Smooth muscle cell (in vitro differentiated cells): ENCODE measurements at regions not wholly inside any gene's neighbourhood (a gene's known extent, or its start where the extent isn't known, plus 50 kb on each side); places are given as distances from the start of the nearest gene placed in this dataset.

Experiments
- DNase-seq: peaks from one replicate; lab custom pipeline; 2025; ENCODE audit not compliant: unreplicated experiment; lab: John Stamatoyannopoulos, UW
- H2AFZ ChIP-seq: fragments of 200-600 bp; sonication (generic); 2 replicates; pipeline ENCODE4 v1.6.0; 2016; ENCODE audit warnings: antibody characterized with exemption, low read depth, mild to moderate bottlenecking
- H3F3A ChIP-seq: fragments of 200-600 bp; sonication (generic); 2 replicates; pipeline ENCODE4 v1.6.0; 2017; ENCODE audit warnings: antibody characterized with exemption, low read depth
- H3K27ac ChIP-seq: fragments of 200-600 bp; sonication (generic); 2 replicates; pipeline ENCODE4 v1.5.1; 2016; ENCODE audit warnings: low read depth, mild to moderate bottlenecking
- H3K27me3 ChIP-seq: fragments of 200-600 bp; sonication (generic); 2 replicates; pipeline ENCODE4 v1.6.1; 2016; ENCODE audit warnings: low read depth, mild to moderate bottlenecking
- H3K36me3 ChIP-seq: fragments of 200-600 bp; sonication (generic); 2 replicates; pipeline ENCODE4 v1.5.1; 2016; ENCODE audit warnings: low read depth
- H3K4me1 ChIP-seq: fragments of 200-600 bp; sonication (generic); 2 replicates; pipeline ENCODE4 v1.5.1; 2016; ENCODE audit warnings: low read depth
- H3K4me2 ChIP-seq: fragments of 200-600 bp; sonication (generic); 2 replicates; pipeline ENCODE4 v1.6.0; 2016; ENCODE audit warnings: mild to moderate bottlenecking
- H3K4me3 ChIP-seq: fragments of 200-600 bp; sonication (generic); 2 replicates; pipeline ENCODE4 v1.5.1; 2016; ENCODE audit warnings: mild to moderate bottlenecking
- H3K79me2 ChIP-seq: fragments of 200-600 bp; sonication (generic); 2 replicates; pipeline ENCODE4 v1.6.0; 2016; ENCODE audit warnings: low read depth, mild to moderate bottlenecking
- H3K9ac ChIP-seq: fragments of 200-600 bp; sonication (generic); 2 replicates; pipeline ENCODE4 v1.6.0; 2016; ENCODE audit warnings: low read depth
- H3K9me3 ChIP-seq: fragments of 200-600 bp; sonication (generic); replicated peaks from 2 replicates; pipeline ENCODE4 v1.5.1; 2016; ENCODE audit warnings: low read depth
- H4K20me1 ChIP-seq: fragments of 200-600 bp; sonication (generic); 2 replicates; pipeline ENCODE4 v1.6.0; 2016; ENCODE audit warnings: low read depth
- CTCF ChIP-seq: fragments of 200-600 bp; sonication (generic); IDR thresholded peaks from 2 replicates; pipeline ENCODE4 v1.5.1; 2017; ENCODE audit warnings: borderline replicate concordance, mild to moderate bottlenecking, antibody characterized with exemption; ENCODE audit not compliant: insufficient read depth, poor library complexity, severe bottlenecking
- WGBS: methylation state at CpG from one replicate; pipeline ENCODE4 v1.1.7; 2016; ENCODE audit warnings: low lambda C conversion rate; 5-methylcytosine and 5-hydroxymethylcytosine counted together

GRCh38 chr9:38335686-38336085 is 56.8 kb upstream of the ALDH1B1 start:
- 96% methylated on average over 1 of the region's 1 CpG for WGBS
- no peak for DNase-seq
- H4K20me1 ChIP-seq = no peaks in the 10 kb centered on the region

GRCh38 chr9:38334234-38334633 is 58.3 kb upstream of the ALDH1B1 start:
- H3K4me3 ChIP-seq = no peak overlapping the region
- no peaks in the 10 kb centered on the region for H3K27me3 ChIP-seq
- H3K4me1 ChIP-seq = peaks cover 13% of the 10 kb centered on the region
- no peak overlapping the region for H2AFZ ChIP-seq
- H3K36me3 ChIP-seq = no peaks in the 10 kb centered on the region
- no peaks in the 10 kb centered on the region for H4K20me1 ChIP-seq
- H3K79me2 ChIP-seq = no peaks in the 10 kb centered on the region
- H3K27ac ChIP-seq = no peak overlapping the region
- peak; percentile 12 for TF ChIP-seq CTCF
- 44% methylated on average over 3 of the region's 3 CpGs for WGBS
- no peak overlapping the region for H3K9ac ChIP-seq
- no peak overlapping the region for H3K4me2 ChIP-seq
- H3F3A ChIP-seq = no peaks in the 10 kb centered on the region
- no peaks in the 10 kb centered on the region for H3K9me3 ChIP-seq
- no peak for DNase-seq

More at GRCh38 chr9:38335686-38336085, 56.8 kb upstream of the ALDH1B1 start:
- no peaks in the 10 kb centered on the region for H3K36me3 ChIP-seq
- H3K9ac ChIP-seq = no peak overlapping the region
- no peaks in the 10 kb centered on the region for H3F3A ChIP-seq
- peaks cover 13% of the 10 kb centered on the region for H3K4me1 ChIP-seq
- H3K27me3 ChIP-seq = no peaks in the 10 kb centered on the region
- no peak overlapping the region for H2AFZ ChIP-seq
- H3K9me3 ChIP-seq = no peaks in the 10 kb centered on the region
- no peak overlapping the region for H3K4me2 ChIP-seq
- no peak overlapping the region for H3K27ac ChIP-seq
- TF ChIP-seq CTCF = no peak
- H3K79me2 ChIP-seq = no peaks in the 10 kb centered on the region
- no peak overlapping the region for H3K4me3 ChIP-seq

- Histone ChIP-seq H3K36me3 (no peaks in the 10 kb centered on the region), H3K9ac (no peak overlapping the region), H3K9me3 (no peaks in the 10 kb centered on the region), H3F3A (no peaks in the 10 kb centered on the region), H3K4me3 (no peak overlapping the region), H3K4me2 (no peak overlapping the region), H2AFZ (no peak overlapping the region), H4K20me1 (no peaks in the 10 kb centered on the region), H3K27ac (no peak overlapping the region), H3K4me1 (peaks cover 13% of the 10 kb centered on the region), H3K79me2 (no peaks in the 10 kb centered on the region), H3K27me3 (peaks cover 9% of the 10 kb centered on the region)
- no peak for DNase-seq
- TF ChIP-seq CTCF = no peak
- 45% methylated on average over 5 of the region's 5 CpGs for WGBS
Observed at GRCh38 chr9:38333047-38333446, 59.5 kb upstream of the ALDH1B1 start.

GRCh38 chr9:38332625-38333024 is 59.9 kb upstream of the ALDH1B1 start:
- Histone ChIP-seq H2AFZ (no peak overlapping the region), H3K27me3 (peaks cover 9% of the 10 kb centered on the region), H3K9ac (no peak overlapping the region), H3K27ac (no peak overlapping the region), H3F3A (no peaks in the 10 kb centered on the region), H3K79me2 (no peaks in the 10 kb centered on the region), H3K9me3 (no peaks in the 10 kb centered on the region), H3K4me2 (no peak overlapping the region), H3K4me1 (peaks cover 13% of the 10 kb centered on the region), H3K36me3 (no peaks in the 10 kb centered on the region), H4K20me1 (no peaks in the 10 kb centered on the region), H3K4me3 (no peak overlapping the region)
- no peak for TF ChIP-seq CTCF
- DNase-seq = no peak
- 100% methylated on average over 4 of the region's 4 CpGs for WGBS
